ENCODE measurements at regions not wholly inside any gene's neighbourhood (a gene's known extent, or its start where the extent isn't known, plus 50 kb on each side); places are given as distances from the start of the nearest gene placed in this dataset.
"Not testable (repeated sequence)": the region's sequence is repeated elsewhere in the genome, so short reads cannot be mapped to it uniquely, and the experiment has no call there.

DNA sequence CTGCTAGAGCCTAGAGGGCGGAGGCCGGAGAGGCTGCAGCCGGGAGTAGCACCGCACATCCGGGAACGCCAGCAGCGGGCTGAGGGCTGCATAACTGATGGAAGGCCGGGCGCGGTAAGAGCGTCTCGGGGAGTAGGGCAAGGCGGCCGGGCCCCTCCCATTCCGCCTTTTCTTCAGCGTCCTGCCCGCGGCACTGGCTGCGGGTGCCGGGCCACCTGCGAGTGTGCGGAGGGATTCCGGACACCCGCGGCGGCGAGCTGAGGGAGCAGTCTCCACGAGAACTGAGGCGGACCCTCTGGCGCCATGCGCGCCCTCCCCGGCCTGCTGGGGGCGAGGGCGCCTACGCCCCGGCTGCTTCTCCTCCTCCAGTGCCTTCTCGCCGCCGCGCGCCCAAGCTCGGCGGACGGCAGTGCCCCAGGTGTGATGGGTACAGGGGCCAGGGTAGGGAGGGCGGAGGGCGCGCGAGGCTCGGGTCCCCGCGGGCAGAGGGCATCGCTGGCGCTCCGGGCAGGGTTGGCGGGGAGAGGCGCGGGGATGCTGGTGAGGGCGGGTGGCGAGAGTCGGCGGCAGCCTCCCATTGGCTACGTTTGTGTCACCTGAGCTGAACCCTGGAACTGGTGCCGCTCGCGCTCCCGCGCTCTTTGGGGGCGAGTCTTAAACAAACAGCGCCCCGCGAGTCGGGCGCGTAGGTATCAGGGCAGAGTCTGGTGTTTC is 334.4 kb downstream of the SRGAP2C start:
- no peaks in the 10 kb centered on the region for H3K36me3 ChIP-seq (ENCODE audit: control insufficient read depth, insufficient read depth, low read length, severe bottlenecking)
- H3K27me3 ChIP-seq (replicated peaks; ENCODE audit: control insufficient read depth, insufficient read depth, low read length): peaks cover 20% of the 10 kb centered on the region
- DNase-seq (ENCODE audit: low read depth): peak; percentile 29
- H3K9ac ChIP-seq (ENCODE audit: low read length): no peak overlapping the region
- H3K4me3 ChIP-seq (ENCODE audit: low read length): peak overlapping the region; percentile 64
- H3K4me1 ChIP-seq (ENCODE audit: control insufficient read depth, insufficient read depth, low read length): no peaks in the 10 kb centered on the region
- H3K9me3 ChIP-seq (ENCODE audit: control insufficient read depth, low read length): peaks cover 3% of the 10 kb centered on the region

DNA sequence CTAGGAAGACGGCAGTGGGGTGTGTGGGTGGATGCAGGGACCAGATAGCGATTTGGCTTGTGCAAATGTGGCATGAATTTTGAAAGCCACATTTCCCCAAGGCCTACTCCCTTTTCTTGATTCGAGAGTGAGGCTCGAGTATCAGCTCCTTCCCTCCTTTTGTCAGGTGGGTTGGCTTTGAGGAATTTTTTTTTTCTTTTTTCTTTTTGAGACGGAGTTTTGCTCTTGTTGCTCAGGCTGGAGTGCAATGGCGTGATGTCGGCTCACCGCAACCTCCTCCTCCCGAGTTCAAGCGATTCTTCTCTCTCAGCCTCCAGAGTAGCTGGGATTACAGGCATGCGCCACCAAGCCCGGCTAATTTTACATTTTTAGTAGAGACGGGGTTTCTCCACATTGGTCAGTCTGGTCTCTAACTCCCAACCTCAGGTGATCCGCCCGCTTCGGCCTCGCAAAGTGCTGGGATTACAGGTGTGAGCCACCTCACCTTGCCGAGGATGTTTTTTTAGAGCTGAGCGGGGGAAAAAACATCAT is 335.0 kb downstream of the SRGAP2C start:
- Histone ChIP-seq H3K27me3 (replicated peaks; ENCODE audit: control insufficient read depth, insufficient read depth, low read length) (peaks cover 20% of the 10 kb centered on the region), H3K4me3 (ENCODE audit: low read length) (peak overlapping the region; percentile 64)
- not testable (repeated sequence) for H3K36me3 ChIP-seq (ENCODE audit: control insufficient read depth, insufficient read depth, low read length, severe bottlenecking); H3K4me1 ChIP-seq (ENCODE audit: control insufficient read depth, insufficient read depth, low read length); DNase-seq (ENCODE audit: low read depth); H3K9ac ChIP-seq (ENCODE audit: low read length); H3K9me3 ChIP-seq (ENCODE audit: control insufficient read depth, low read length)

DNA sequence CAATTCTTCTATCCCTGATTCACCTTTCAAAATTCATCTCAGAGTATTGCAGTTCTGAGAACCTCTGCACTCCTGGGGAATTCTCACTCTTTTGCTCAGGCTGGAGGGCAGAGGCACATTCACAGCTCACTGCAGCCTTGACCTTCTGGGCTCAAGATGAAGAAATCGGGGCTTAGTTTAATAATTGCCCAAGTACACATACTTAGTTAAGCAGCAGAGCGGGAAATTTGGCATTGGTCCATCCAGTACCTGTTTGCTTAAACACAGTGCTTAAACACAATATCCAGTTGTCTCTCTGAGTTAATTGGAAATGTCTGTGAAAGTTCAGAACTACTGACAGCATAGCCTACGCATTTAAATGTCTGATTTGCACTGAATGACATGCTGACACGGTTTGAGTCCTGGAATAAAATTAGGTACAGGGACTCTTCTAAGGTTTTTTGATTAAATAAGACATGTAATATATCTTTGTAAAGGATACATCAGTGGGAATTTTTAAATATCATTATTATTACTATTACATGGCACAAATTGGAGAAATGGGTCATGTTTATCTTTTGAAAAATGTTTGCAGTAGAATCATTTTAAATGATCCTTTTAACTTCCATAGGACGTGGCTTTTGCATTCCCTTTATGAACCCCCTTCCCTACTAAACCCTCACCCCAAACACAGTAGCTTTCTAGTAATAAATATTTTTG is 337.4 kb downstream of the SRGAP2C start:
- Histone ChIP-seq H3K9ac (ENCODE audit: low read length) (no peak overlapping the region), H3K4me3 (ENCODE audit: low read length) (no peak overlapping the region), H3K9me3 (ENCODE audit: control insufficient read depth, low read length) (no peaks in the 10 kb centered on the region), H3K36me3 (ENCODE audit: control insufficient read depth, insufficient read depth, low read length, severe bottlenecking) (no peaks in the 10 kb centered on the region), H3K4me1 (ENCODE audit: control insufficient read depth, insufficient read depth, low read length) (no peaks in the 10 kb centered on the region), H3K27me3 (replicated peaks; ENCODE audit: control insufficient read depth, insufficient read depth, low read length) (peaks cover 17% of the 10 kb centered on the region)
- no peak for DNase-seq (ENCODE audit: low read depth)

DNA sequence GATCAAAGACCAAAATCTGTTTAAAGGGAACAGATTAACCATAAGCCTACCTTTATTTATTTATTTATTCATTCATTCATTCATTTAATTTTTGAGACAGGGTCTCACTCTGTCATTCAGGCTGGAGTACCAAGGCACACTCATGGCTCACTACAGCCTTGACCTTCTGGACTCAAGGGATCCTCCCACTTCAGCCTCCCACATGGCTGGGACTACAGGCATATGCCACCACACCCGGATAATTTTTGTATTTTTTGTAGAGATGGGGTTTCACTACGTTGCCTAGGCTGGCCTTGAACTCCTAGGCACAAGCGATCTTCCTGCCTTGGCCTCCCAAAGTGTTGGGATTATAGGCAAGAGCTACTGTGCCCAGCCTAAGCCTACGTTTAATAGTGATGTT is 338.3 kb downstream of the SRGAP2C start:
- not testable (repeated sequence) for H3K4me1 ChIP-seq (ENCODE audit: control insufficient read depth, insufficient read depth, low read length); H3K9ac ChIP-seq (ENCODE audit: low read length); H3K4me3 ChIP-seq (ENCODE audit: low read length); DNase-seq (ENCODE audit: low read depth); H3K9me3 ChIP-seq (ENCODE audit: control insufficient read depth, low read length); H3K36me3 ChIP-seq (ENCODE audit: control insufficient read depth, insufficient read depth, low read length, severe bottlenecking)
- H3K27me3 ChIP-seq (replicated peaks; ENCODE audit: control insufficient read depth, insufficient read depth, low read length): peaks cover 17% of the 10 kb centered on the region

DNA sequence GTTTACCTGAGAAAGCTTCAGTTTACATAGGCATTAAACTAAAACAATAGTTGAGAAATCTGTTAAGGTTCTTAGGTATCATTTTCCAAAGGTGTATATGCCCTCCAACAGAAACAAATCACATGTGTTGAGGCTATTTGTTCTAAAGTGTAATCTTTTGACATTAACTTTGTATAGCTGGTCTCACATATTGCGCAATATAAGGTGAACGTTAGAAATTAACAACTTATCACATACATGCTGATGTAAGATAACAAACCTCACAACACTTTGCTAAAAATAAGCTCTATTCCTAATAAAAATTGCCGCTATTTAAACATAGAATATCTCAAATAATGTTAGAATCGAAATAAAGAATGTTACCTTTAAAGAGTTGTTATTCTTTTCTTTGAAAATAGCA is 340.6 kb downstream of the SRGAP2C start:
- no peak for DNase-seq (ENCODE audit: low read depth)
- no peak overlapping the region for H3K9ac ChIP-seq (ENCODE audit: low read length)
- peaks cover under 1% of the 10 kb centered on the region for H3K27me3 ChIP-seq (replicated peaks; ENCODE audit: control insufficient read depth, insufficient read depth, low read length)
- H3K4me3 ChIP-seq (ENCODE audit: low read length): no peak overlapping the region
- H3K4me1 ChIP-seq (ENCODE audit: control insufficient read depth, insufficient read depth, low read length): no peaks in the 10 kb centered on the region
- no peaks in the 10 kb centered on the region for H3K9me3 ChIP-seq (ENCODE audit: control insufficient read depth, low read length)
- no peaks in the 10 kb centered on the region for H3K36me3 ChIP-seq (ENCODE audit: control insufficient read depth, insufficient read depth, low read length, severe bottlenecking)

DNA sequence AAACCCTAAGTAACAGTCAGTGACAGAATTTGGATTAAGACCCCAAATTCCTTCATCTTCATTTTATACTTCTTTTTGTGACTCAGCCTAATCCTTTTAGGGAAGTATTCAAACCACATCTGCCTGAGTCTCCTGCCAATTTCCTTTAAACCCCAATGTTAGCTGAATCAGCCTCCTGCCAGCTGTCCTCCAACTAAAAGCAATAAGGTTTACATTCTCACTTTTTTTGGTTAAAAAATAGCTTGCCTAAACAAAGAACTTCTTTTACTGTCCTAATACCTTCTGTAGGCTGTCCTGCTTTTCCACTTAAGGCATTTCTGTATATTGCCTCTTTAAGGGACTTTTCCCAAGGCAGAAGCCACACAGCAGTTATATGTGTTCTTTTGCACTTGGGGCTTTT is 344.2 kb downstream of the SRGAP2C start:
- not testable (repeated sequence) for H3K9ac ChIP-seq (ENCODE audit: low read length); H3K27me3 ChIP-seq (replicated peaks; ENCODE audit: control insufficient read depth, insufficient read depth, low read length); H3K4me1 ChIP-seq (ENCODE audit: control insufficient read depth, insufficient read depth, low read length); H3K9me3 ChIP-seq (ENCODE audit: control insufficient read depth, low read length); H3K36me3 ChIP-seq (ENCODE audit: control insufficient read depth, insufficient read depth, low read length, severe bottlenecking); H3K4me3 ChIP-seq (ENCODE audit: low read length)
- DNase-seq (ENCODE audit: low read depth): peak; percentile 9

DNA sequence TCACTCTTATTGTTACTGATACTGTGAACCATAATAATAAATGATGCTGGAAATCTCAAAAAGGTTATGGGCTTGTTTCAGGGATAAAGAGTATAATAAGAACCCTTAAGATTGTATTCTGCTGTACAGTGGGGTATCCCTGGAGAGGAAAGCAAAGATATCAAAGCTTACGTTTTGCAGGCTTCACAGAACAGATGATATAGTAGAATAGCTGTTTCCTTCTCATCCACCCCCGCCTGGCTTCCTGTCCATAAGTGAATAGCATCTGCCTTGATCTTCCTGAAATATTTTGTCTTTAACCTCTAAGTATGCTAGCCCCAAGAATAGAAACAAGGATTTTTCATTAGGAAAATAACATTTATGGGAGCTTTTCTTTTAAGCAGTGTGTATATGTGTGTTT is 345.3 kb downstream of the SRGAP2C start:
- not testable (repeated sequence) for H3K36me3 ChIP-seq (ENCODE audit: control insufficient read depth, insufficient read depth, low read length, severe bottlenecking); H3K4me1 ChIP-seq (ENCODE audit: control insufficient read depth, insufficient read depth, low read length); H3K4me3 ChIP-seq (ENCODE audit: low read length); DNase-seq (ENCODE audit: low read depth); H3K27me3 ChIP-seq (replicated peaks; ENCODE audit: control insufficient read depth, insufficient read depth, low read length); H3K9ac ChIP-seq (ENCODE audit: low read length); H3K9me3 ChIP-seq (ENCODE audit: control insufficient read depth, low read length)

DNA sequence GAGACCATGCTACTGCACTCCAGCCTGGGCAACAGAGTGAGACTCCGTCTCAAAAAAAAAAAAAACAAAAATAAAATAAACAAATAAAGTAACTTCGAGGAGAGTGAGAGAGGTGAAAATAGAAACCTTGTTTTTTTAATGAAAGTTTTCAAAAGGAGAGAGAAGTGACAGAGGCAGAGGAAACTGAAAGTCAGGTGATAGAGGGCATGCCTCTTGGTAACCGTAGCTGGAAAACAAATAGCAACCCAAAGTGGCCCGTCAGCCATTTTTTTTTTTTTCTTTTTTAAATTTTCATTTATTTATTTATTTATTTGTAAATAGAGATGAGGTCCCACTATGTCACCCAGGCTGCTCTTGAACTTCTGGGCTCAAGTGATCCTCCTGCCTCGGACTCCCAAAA is 347.0 kb downstream of the SRGAP2C start:
- H3K4me1 ChIP-seq (ENCODE audit: control insufficient read depth, insufficient read depth, low read length); H3K4me3 ChIP-seq (ENCODE audit: low read length); H3K9me3 ChIP-seq (ENCODE audit: control insufficient read depth, low read length); H3K27me3 ChIP-seq (replicated peaks; ENCODE audit: control insufficient read depth, insufficient read depth, low read length); H3K36me3 ChIP-seq (ENCODE audit: control insufficient read depth, insufficient read depth, low read length, severe bottlenecking); DNase-seq (ENCODE audit: low read depth); H3K9ac ChIP-seq (ENCODE audit: low read length): not testable (repeated sequence)

DNA sequence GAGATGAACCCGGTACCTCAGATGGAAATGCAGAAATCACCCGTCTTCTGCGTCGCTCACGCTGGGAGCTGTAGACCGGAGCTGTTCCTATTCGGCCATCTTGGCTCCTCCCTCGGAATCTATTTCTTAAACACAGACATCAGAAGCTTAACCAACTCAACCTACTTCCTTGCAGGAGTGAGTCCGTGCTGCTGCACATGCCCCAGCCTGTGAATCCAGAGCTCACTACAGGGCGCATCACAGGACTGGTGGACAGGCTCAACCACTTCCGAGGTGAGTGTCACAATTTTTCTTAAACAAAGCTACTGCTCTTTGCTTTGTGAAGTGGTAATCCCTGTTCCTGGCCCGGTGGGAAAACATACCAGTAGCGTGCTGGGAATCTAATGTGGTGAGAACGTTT is 353.4 kb downstream of the SRGAP2C start:
- not testable (repeated sequence) for H3K4me1 ChIP-seq (ENCODE audit: control insufficient read depth, insufficient read depth, low read length); H3K36me3 ChIP-seq (ENCODE audit: control insufficient read depth, insufficient read depth, low read length, severe bottlenecking); H3K4me3 ChIP-seq (ENCODE audit: low read length); H3K27me3 ChIP-seq (replicated peaks; ENCODE audit: control insufficient read depth, insufficient read depth, low read length); DNase-seq (ENCODE audit: low read depth); H3K9ac ChIP-seq (ENCODE audit: low read length); H3K9me3 ChIP-seq (ENCODE audit: control insufficient read depth, low read length)

DNA sequence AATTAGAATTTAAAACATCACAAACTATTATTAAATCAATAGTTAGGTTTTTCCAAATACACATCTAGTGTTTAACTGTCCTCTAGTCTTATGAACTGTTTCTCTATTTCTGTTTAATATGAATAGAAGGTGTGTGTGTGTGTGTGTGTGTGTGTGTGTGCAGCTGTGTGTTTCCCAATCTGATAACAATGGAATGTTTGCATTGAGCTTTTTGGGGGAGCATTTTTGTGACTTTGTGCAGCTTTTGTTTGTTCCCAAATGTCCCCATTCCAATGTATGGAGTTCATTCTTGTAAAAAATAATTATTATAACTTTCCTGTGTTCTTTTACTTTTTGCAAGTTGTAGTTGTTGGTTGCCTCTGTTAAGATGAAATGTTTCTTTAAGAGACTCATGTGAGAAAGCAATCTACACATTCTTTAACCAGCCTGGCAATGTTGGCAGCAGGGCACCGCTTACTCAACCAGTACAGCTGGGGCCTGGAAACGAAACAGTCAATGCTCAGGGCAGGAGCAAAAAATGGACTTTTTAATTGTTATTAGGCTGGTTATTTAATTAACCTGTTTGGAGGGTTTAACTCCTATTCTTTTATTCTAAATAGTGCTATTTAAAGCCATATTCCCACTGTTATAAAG is 354.3 kb downstream of the SRGAP2C start:
- Histone ChIP-seq H3K4me1 (ENCODE audit: control insufficient read depth, insufficient read depth, low read length) (no peaks in the 10 kb centered on the region), H3K9ac (ENCODE audit: low read length) (no peak overlapping the region), H3K9me3 (ENCODE audit: control insufficient read depth, low read length) (no peaks in the 10 kb centered on the region), H3K36me3 (ENCODE audit: control insufficient read depth, insufficient read depth, low read length, severe bottlenecking) (no peaks in the 10 kb centered on the region), H3K4me3 (ENCODE audit: low read length) (no peak overlapping the region), H3K27me3 (replicated peaks; ENCODE audit: control insufficient read depth, insufficient read depth, low read length) (no peaks in the 10 kb centered on the region)
- DNase-seq (ENCODE audit: low read depth): peak; percentile 22

DNA sequence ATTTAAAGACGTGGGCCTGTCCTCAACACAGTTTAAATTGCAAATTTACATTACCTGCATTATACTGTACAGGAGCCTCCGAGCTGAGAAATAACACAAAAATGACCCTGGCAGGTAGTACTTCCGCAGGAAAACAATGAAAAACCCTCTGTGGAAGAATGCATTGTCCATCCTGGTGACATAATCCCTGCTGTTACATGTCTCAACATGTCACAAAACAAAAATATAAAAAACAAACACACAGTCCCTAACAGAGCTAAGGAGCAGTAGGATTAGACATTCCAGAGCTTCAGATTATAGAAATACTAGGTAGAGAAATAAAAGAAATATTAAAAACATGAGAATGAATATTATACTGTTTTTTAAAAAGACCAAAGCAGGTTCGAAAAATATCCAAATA is 359.2 kb downstream of the SRGAP2C start:
- H3K27me3 ChIP-seq (replicated peaks; ENCODE audit: control insufficient read depth, insufficient read depth, low read length); DNase-seq (ENCODE audit: low read depth); H3K9ac ChIP-seq (ENCODE audit: low read length); H3K4me3 ChIP-seq (ENCODE audit: low read length); H3K36me3 ChIP-seq (ENCODE audit: control insufficient read depth, insufficient read depth, low read length, severe bottlenecking); H3K4me1 ChIP-seq (ENCODE audit: control insufficient read depth, insufficient read depth, low read length); H3K9me3 ChIP-seq (ENCODE audit: control insufficient read depth, low read length): not testable (repeated sequence)

Data from adipocyte (in vitro differentiated cells).